ENCODE measurements at regions not wholly inside any gene's neighbourhood (a gene's known extent, or its start where the extent isn't known, plus 50 kb on each side); places are given as distances from the start of the nearest gene placed in this dataset.

- peak; percentile 46 for TF ChIP-seq CTCF (IDR thresholded peaks at IDR 0.05; ENCODE audit: poor library complexity, severe bottlenecking)
- TF ChIP-seq POLR2AphosphoS5 (IDR thresholded peaks at IDR 0.05): no peak
- no peak for TF ChIP-seq EZH2 (IDR thresholded peaks at IDR 0.05; ENCODE audit: borderline replicate concordance, insufficient read depth, low read length, poor library complexity, severe bottlenecking)
- TF ChIP-seq SMC3 (conservative IDR thresholded peaks at IDR 0.05; ENCODE audit: poor library complexity): no peak
- peak; percentile 44 for TF ChIP-seq REST (IDR thresholded peaks at IDR 0.05; ENCODE audit: borderline replicate concordance)
- TF ChIP-seq EP300 (conservative IDR thresholded peaks at IDR 0.05; ENCODE audit: poor library complexity, severe bottlenecking): no peak
- TF ChIP-seq MXI1 (conservative IDR thresholded peaks at IDR 0.05; ENCODE audit: poor library complexity, severe bottlenecking): no peak
- TF ChIP-seq RAD21 (conservative IDR thresholded peaks at IDR 0.05): peak; percentile 16
- TF ChIP-seq TAF1 (IDR thresholded peaks at IDR 0.05; ENCODE audit: low read depth): no peak
Measured at GRCh38 chr7:137110091-137110509, 233.4 kb downstream of the PTN start.
